ENCODE measurements at regions not wholly inside any gene's neighbourhood (a gene's known extent, or its start where the extent isn't known, plus 50 kb on each side); places are given as distances from the start of the nearest gene placed in this dataset.

GRCh38 chr6:1123386-1124375 is 188.2 kb upstream of the FOXQ1 start:
- no peak for DNase-seq (ENCODE audit: low read depth in 3 of 3)

- DNase-seq (ENCODE audit: low read depth in 3 of 3), result no peak
Measured at GRCh38 chr6:1122083-1122482, 189.8 kb upstream of the FOXQ1 start.

GRCh38 chr6:1118287-1118647 is 193.6 kb upstream of the FOXQ1 start:
- DNase-seq (ENCODE audit: low read depth in 3 of 3), result no peak

GRCh38 chr6:1117530-1118286 is 194.2 kb upstream of the FOXQ1 start:
- no peak for DNase-seq (ENCODE audit: low read depth in 3 of 3)

- no peak for DNase-seq (ENCODE audit: low read depth in 3 of 3)
Measured at GRCh38 chr6:1116149-1116548, 195.7 kb upstream of the FOXQ1 start.

GRCh38 chr6:1113916-1114540 is 197.9 kb upstream of the FOXQ1 start:
- no peak for DNase-seq (ENCODE audit: low read depth in 3 of 3)

GRCh38 chr6:1111361-1111760 is 200.5 kb upstream of the FOXQ1 start:
- DNase-seq (ENCODE audit: low read depth in 3 of 3), result no peak

- no peak for DNase-seq (ENCODE audit: low read depth in 3 of 3)
Measured at GRCh38 chr6:1110941-1111349, 201.0 kb upstream of the FOXQ1 start.

GRCh38 chr6:1110164-1110563 is 201.7 kb upstream of the FOXQ1 start:
- DNase-seq (ENCODE audit: low read depth in 3 of 3), result no peak

- DNase-seq (ENCODE audit: low read depth in 3 of 3), result no peak
Measured at GRCh38 chr6:1109134-1109533, 202.8 kb upstream of the FOXQ1 start.

- DNase-seq (ENCODE audit: low read depth in 3 of 3), result no peak
Measured at GRCh38 chr6:1108198-1108597, 203.7 kb upstream of the FOXQ1 start.

GRCh38 chr6:1107578-1107977 is 204.3 kb upstream of the FOXQ1 start:
- no peak for DNase-seq (ENCODE audit: low read depth in 3 of 3)

- DNase-seq (ENCODE audit: low read depth in 3 of 3), result no peak
Measured at GRCh38 chr6:1105833-1106400, 206.0 kb upstream of the FOXQ1 start.

- DNase-seq (ENCODE audit: low read depth in 3 of 3), result no peak
Measured at GRCh38 chr6:1104988-1105670, 206.8 kb upstream of the FOXQ1 start.

- DNase-seq (ENCODE audit: low read depth in 3 of 3), result no peak
Measured at GRCh38 chr6:1103945-1104623, 207.8 kb upstream of the FOXQ1 start.

- no peak for DNase-seq (ENCODE audit: low read depth in 3 of 3)
Measured at GRCh38 chr6:1103021-1103420, 208.9 kb upstream of the FOXQ1 start.

GRCh38 chr6:1100269-1100668 is 211.6 kb upstream of the FOXQ1 start:
- DNase-seq (ENCODE audit: low read depth in 3 of 3), result no peak

- no peak for DNase-seq (ENCODE audit: low read depth in 3 of 3)
Measured at GRCh38 chr6:1099264-1099663, 212.6 kb upstream of the FOXQ1 start.

- no peak for DNase-seq (ENCODE audit: low read depth in 3 of 3)
Measured at GRCh38 chr6:1096967-1097765, 214.7 kb upstream of the FOXQ1 start.

- no peak for DNase-seq (ENCODE audit: low read depth in 3 of 3)
Measured at GRCh38 chr6:1094306-1094705, 217.6 kb upstream of the FOXQ1 start.

All from stimulated activated CD4-positive, alpha-beta T cell treated with anti-CD3 and anti-CD28 coated beads, TNF-alpha, amount 100 ng/mL, for 48 hours (primary cell).